OCI-LY7 (cell line): ENCODE measurements at regions not wholly inside any gene's neighbourhood (a gene's known extent, or its start where the extent isn't known, plus 50 kb on each side); places are given as distances from the start of the nearest gene placed in this dataset.

ENCODE experiments used
- BruUV-seq: library from RNA; stranded (reverse); fragments of 400-500 nt; replicated peaks from 2 replicates; lab custom pipeline; 2021; lab: Mats Ljungman, UMichigan
- CTCF ChIA-PET: fragments of 300-600 bp; sonication (Branson Sonifier 250); formaldehyde crosslinking; loops from one replicate; lab custom pipeline; 2022; ENCODE audit warnings: antibody characterized with exemption; ENCODE audit not compliant: unreplicated experiment; lab: Charles Lee
- POLR2A ChIA-PET: fragments of 300-600 bp; sonication (Branson Sonifier 250); formaldehyde crosslinking; loops from one replicate; lab custom pipeline; 2022; ENCODE audit warnings: antibody characterized with exemption; lab: Charles Lee
- DNase-seq: peaks from one replicate; pipeline ENCODE4 v3.0.0-alpha.2; 2015; ENCODE audit warnings: low spot score
- H2AFZ ChIP-seq: fragments of 200-600 bp; sonication (generic), shearing (Covaris generic); 2 replicates; pipeline ENCODE4 v1.6.1; 2014; ENCODE audit warnings: mild to moderate bottlenecking, antibody characterized with exemption, low read length, moderate library complexity
- H3K27ac ChIP-seq: fragments of 200-600 bp; sonication (generic); 2 replicates; pipeline ENCODE4 v1.5.1; 2014; ENCODE audit warnings: mixed run types, low read depth, mild to moderate bottlenecking, moderate library complexity, low read length, inconsistent platforms; ENCODE audit not compliant: poor library complexity, severe bottlenecking
- H3K36me3 ChIP-seq: fragments of 200-600 bp; sonication (generic); 2 replicates; pipeline ENCODE4 v1.6.1; 2014; ENCODE audit warnings: mild to moderate bottlenecking, antibody characterized with exemption, low read length, moderate library complexity, mixed read lengths; ENCODE audit not compliant: insufficient read depth
- H3K4me1 ChIP-seq: fragments of 200-600 bp; sonication (generic); 2 replicates; pipeline ENCODE4 v1.5.1; 2014; ENCODE audit warnings: mild to moderate bottlenecking, low read length; ENCODE audit not compliant: insufficient read depth, poor library complexity, severe bottlenecking
- H3K4me2 ChIP-seq: fragments of 200-600 bp; sonication (generic); 2 replicates; pipeline ENCODE4 v1.6.1; 2014; ENCODE audit warnings: mild to moderate bottlenecking, low read length
- H3K4me3 ChIP-seq: fragments of 200-600 bp; sonication (generic); 2 replicates; pipeline ENCODE4 v1.5.1; 2014; ENCODE audit warnings: mild to moderate bottlenecking, low read depth, low read length; ENCODE audit not compliant: poor library complexity, severe bottlenecking
- H3K79me2 ChIP-seq: fragments of 200-600 bp; sonication (generic); 2 replicates; pipeline ENCODE4 v1.6.1; 2016; ENCODE audit warnings: low read depth, mild to moderate bottlenecking, low read length, moderate library complexity, mixed read lengths; ENCODE audit not compliant: insufficient read depth
- H3K9me2 ChIP-seq: fragments of 200-600 bp; sonication (generic); 2 replicates; pipeline ENCODE4 v1.6.1; 2016; ENCODE audit warnings: mild to moderate bottlenecking, low read length, mixed read lengths; ENCODE audit not compliant: insufficient read depth
- H3K9me3 ChIP-seq: fragments of 200-600 bp; sonication (generic); 2 replicates; pipeline ENCODE4 v1.6.1; 2014; ENCODE audit warnings: mild to moderate bottlenecking, mixed run types, low read length, mixed read lengths
- H4K20me1 ChIP-seq: fragments of 200-600 bp; sonication (generic); 2 replicates; pipeline ENCODE4 v1.6.1; 2014; ENCODE audit warnings: mild to moderate bottlenecking, antibody characterized with exemption, low read length, moderate library complexity, mixed read lengths; ENCODE audit not compliant: insufficient read depth
- CTCF ChIP-seq: fragments of 200-600 bp; sonication (generic); conservative IDR thresholded peaks from 2 replicates; pipeline ENCODE4 v1.5.1; 2014; ENCODE audit warnings: mild to moderate bottlenecking, antibody characterized with exemption, low read length, moderate library complexity, mixed read lengths
- EZH2phosphoT487 ChIP-seq: fragments of 200-600 bp; sonication (generic); IDR thresholded peaks from 2 replicates; pipeline ENCODE4 v1.6.1; 2018; ENCODE audit warnings: low read depth, borderline replicate concordance, mild to moderate bottlenecking, mixed run types, antibody characterized with exemption, low read length, moderate library complexity, mixed read lengths
- intact Hi-C: fragments of 100-400 bp; cut with micrococcal nuclease; formaldehyde crosslinking; loops from one replicate; pipeline ENCODE4 v1.10.0; 2022; ENCODE audit not compliant: unreplicated experiment

- POLR2A ChIA-PET = interaction anchor here (0.5 to 1.3 kb wide), 3 partner anchors 8 to 871 kb away, joined by 3 to 5 read pairs (median 3); no protein-coding TSS in a partner anchor
- intact Hi-C loops = no loop called here
- H3K4me1 ChIP-seq = peaks cover 10% of the 10 kb centered on the region
- no peaks in the 10 kb centered on the region for H3K9me2 ChIP-seq
- H3K4me2 ChIP-seq = no peak overlapping the region
- BruUV-seq = no TSS peak
- H4K20me1 ChIP-seq = no peaks in the 10 kb centered on the region
- H3K4me3 ChIP-seq = no peak overlapping the region
- DNase-seq = no peak
- TF ChIP-seq CTCF = no peak
- TF ChIP-seq EZH2phosphoT487 = no peak
- H3K79me2 ChIP-seq = no peaks in the 10 kb centered on the region
- H2AFZ ChIP-seq = no peak overlapping the region
- H3K9me3 ChIP-seq = no peaks in the 10 kb centered on the region
- no peak overlapping the region for H3K27ac ChIP-seq
- H3K36me3 ChIP-seq = no peaks in the 10 kb centered on the region
- CTCF ChIA-PET = interaction anchor here (1.1 to 1.7 kb wide), 2 partner anchors 27 to 28 kb away, joined by 3 to 8 read pairs; no protein-coding TSS in a partner anchor
Measured at GRCh38 chr3:71902258-71903111, 117.5 kb upstream of the PROK2 start.

- no peaks in the 10 kb centered on the region for H3K36me3 ChIP-seq
- intact Hi-C loops = no loop called here
- DNase-seq = no peak
- no peak overlapping the region for H3K4me3 ChIP-seq
- no peaks in the 10 kb centered on the region for H3K79me2 ChIP-seq
- BruUV-seq = no TSS peak
- H3K9me3 ChIP-seq = no peaks in the 10 kb centered on the region
- no peaks in the 10 kb centered on the region for H4K20me1 ChIP-seq
- no peak overlapping the region for H3K4me2 ChIP-seq
- no peak overlapping the region for H2AFZ ChIP-seq
- CTCF ChIA-PET = interaction anchor here (1.7 kb wide), 1 partner anchor 26 kb away, joined by 8 read pairs; no protein-coding TSS in a partner anchor
- no peak for TF ChIP-seq EZH2phosphoT487
- no peak for TF ChIP-seq CTCF
- no peaks in the 10 kb centered on the region for H3K9me2 ChIP-seq
- POLR2A ChIA-PET = interaction anchor here (1.3 kb wide), 1 partner anchor 9 kb away, joined by 3 read pairs; no protein-coding TSS in a partner anchor
- no peak overlapping the region for H3K27ac ChIP-seq
- H3K4me1 ChIP-seq = peaks cover 10% of the 10 kb centered on the region
Measured at GRCh38 chr3:71901645-71902044, 116.7 kb upstream of the PROK2 start.

- Histone ChIP-seq H3K9me3 (no peaks in the 10 kb centered on the region), H3K27ac (no peak overlapping the region), H3K9me2 (no peaks in the 10 kb centered on the region), H4K20me1 (no peaks in the 10 kb centered on the region), H3K4me1 (peaks cover 1% of the 10 kb centered on the region), H3K36me3 (no peaks in the 10 kb centered on the region), H2AFZ (no peak overlapping the region), H3K4me3 (no peak overlapping the region), H3K79me2 (no peaks in the 10 kb centered on the region), H3K4me2 (no peak overlapping the region)
- ChIA-PET POLR2A (interaction anchor here (0.6 to 0.7 kb wide), 3 partner anchors 27 to 652 kb away, joined by 3 to 7 read pairs (median 5); no protein-coding TSS in a partner anchor), CTCF (no interaction called here)
- TF ChIP-seq CTCF (no peak), EZH2phosphoT487 (no peak)
- BruUV-seq = no TSS peak
- DNase-seq = no peak
- intact Hi-C loops = no loop called here
Measured at GRCh38 chr3:71900057-71900456, 115.1 kb upstream of the PROK2 start.
